HG02852 (cell line): ENCODE measurements at regions not wholly inside any gene's neighbourhood (a gene's known extent, or its start where the extent isn't known, plus 50 kb on each side); places are given as distances from the start of the nearest gene placed in this dataset.

Experiments
- ATAC-seq: cut with Tn5 transposase; IDR thresholded peaks from one replicate; pipeline ENCODE4 v1.9.1; 2021; ENCODE audit warnings: mild to moderate bottlenecking, moderate library complexity; ENCODE audit not compliant: unreplicated experiment

- ATAC-seq: no peak
These were observed 105.9 kb upstream of the LNX1 start for GRCh38 chr4:53697016-53697685.

DNA sequence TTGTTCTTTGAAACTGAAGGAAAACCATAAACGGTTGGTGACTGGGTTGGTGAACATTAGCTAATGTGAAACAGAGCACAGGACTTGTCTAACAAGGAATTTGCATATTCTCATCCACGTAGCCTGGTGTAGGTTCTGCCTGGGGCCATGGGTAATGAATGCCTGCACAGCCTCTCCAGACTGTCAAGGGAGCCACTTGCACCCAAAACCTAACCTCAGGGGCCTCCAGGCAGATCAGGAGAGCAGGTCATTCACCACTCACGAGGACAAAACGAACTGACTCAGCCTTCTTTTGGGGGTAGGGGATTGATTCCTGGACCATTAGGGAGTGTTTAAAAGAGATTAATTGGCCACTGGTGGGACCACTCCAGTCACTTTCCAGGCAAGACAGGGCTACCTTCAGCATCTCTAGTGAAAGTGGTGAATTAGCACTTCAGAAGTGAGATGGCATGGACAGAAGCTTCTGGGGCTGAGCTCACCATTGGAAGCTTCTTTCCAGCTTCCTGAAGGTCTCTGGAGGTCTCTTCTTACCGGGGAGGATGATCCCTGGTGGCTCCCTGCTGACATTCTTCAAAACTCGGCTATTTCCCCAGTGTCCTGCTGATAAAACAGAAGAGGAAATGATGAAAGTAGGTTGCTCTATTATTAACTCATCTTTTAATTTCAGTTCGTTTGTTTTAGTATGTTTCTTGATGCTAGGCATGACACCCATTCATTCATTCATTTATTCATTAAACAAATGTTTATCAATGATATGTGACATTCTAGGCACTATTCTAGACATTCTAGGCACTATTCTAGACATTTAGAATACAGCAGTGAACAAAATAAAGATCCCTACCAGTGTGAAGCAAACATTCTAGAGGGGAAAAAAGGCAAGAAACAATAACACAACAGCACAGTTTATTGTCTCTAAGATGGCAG, 104.5 kb upstream of the LNX1 start:
- ATAC-seq: peak; percentile 79

GRCh38 chr4:53694666-53695065, 103.4 kb upstream of the LNX1 start:
- no peak for ATAC-seq

GRCh38 chr4:53693909-53694308, 102.6 kb upstream of the LNX1 start:
- no peak for ATAC-seq

GRCh38 chr4:53693408-53693807, 102.1 kb upstream of the LNX1 start:
- no peak for ATAC-seq

GRCh38 chr4:53688186-53688790, 97.0 kb upstream of the LNX1 start:
- ATAC-seq: peak; percentile 96

GRCh38 chr4:53686521-53686920, 95.2 kb upstream of the LNX1 start:
- ATAC-seq: no peak

GRCh38 chr4:53684136-53685130, 93.1 kb upstream of the LNX1 start:
- no peak for ATAC-seq

GRCh38 chr4:53682908-53683307, 91.6 kb upstream of the LNX1 start:
- ATAC-seq: no peak

DNA sequence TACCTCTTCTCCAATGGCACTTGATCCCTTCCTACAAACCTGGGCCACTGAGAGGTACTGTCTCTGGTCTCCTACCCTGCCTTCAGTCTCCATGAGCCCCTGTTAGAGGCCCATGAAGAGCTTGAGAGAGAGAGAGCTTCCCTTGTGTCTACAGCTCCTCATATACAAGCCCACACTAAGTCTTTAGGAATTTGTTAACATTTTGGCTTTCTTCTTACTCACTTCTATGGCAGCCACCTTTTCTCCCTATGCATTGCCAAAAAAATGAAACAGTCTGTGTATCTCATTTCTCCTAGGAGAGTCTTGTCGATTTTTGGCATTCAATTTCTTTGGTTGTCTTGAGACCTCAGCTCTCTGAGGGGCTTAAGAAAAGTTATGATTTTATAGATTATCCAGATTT, 90.9 kb upstream of the LNX1 start:
- no peak for ATAC-seq

DNA sequence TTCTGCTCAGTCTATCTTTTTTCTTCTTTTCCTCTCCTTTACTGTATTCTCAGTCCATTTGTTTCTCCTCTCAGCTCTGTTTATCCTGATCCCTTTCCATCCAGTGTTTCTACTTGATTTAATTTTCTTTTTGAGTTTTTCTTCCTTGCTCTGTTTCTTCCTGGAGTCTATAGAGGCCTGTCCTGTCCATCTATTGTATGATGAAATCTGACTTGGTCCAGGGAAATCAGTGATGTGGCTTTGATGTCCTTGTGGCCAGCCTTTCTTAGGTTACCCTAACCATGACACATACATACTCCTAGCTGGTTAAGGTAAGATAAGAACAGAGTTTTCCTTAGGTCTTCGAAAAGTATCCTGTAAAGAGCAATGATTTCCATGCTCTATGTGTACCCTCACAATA, 89.3 kb upstream of the LNX1 start:
- ATAC-seq: no peak

GRCh38 chr4:53680168-53680567, 88.9 kb upstream of the LNX1 start:
- no peak for ATAC-seq

- ATAC-seq: no peak
These were observed 85.2 kb upstream of the LNX1 start for GRCh38 chr4:53676402-53676871.

DNA sequence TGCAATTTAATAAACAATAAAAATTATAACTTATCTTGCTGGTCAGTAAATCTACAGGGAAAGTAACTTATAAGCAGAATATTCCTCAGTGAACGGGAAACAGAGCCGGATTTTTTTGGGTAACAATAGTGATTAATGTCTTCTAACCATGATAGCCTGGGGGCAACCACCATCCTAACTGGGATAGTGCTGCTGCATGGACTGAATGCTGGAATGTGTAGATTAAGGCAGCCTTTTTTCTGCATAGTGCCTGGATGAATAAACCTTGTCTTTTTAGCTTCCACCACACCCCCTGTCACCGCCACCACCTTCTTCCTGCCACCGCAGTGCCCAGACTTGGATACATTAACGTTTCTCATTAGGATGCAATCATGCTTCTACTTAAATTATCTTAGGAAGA, 83.6 kb upstream of the LNX1 start:
- ATAC-seq: no peak

- no peak for ATAC-seq
These were observed 81.6 kb upstream of the LNX1 start for GRCh38 chr4:53672873-53673272.

GRCh38 chr4:53671757-53672156, 80.5 kb upstream of the LNX1 start:
- no peak for ATAC-seq

DNA sequence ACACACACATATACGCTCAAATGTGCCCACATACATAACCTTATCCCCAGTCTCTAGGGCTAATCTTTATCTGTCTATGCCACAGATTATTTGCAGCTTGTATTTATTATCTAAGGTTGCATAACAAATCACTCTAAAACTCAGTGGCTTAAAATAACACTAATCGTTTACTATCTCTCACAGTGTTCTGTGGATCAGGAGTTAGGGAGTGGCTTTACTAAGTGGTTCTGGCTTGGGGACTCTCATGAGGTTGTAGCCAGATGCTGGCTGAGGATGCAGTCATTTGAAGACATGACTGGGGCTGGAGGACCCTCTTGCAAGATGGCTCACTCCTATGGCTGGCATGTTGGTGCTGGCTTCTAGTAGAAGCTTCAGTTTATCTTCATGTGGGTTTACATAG, 68.5 kb upstream of the LNX1 start:
- ATAC-seq: no peak

DNA sequence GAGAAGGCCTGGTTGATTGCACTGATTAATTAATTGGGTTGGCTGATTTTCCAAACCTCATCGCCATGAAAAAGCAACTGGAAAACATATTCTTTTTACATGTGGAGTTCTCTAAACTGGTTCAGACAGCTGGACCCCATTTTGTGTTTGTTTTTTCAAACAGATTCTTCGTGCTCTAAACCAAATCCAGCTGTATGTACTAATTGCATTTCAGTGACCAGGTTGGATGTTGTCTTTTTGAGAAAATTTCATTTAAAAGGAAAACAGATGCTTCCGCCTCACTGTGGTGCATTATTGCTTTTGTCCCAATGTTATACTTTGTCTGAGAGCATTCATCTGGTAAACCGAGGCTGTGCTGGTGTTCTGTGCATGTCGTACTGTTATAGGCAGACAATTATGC, 67.8 kb upstream of the LNX1 start:
- no peak for ATAC-seq

GRCh38 chr4:53658029-53658428, 66.7 kb upstream of the LNX1 start:
- ATAC-seq: no peak

DNA sequence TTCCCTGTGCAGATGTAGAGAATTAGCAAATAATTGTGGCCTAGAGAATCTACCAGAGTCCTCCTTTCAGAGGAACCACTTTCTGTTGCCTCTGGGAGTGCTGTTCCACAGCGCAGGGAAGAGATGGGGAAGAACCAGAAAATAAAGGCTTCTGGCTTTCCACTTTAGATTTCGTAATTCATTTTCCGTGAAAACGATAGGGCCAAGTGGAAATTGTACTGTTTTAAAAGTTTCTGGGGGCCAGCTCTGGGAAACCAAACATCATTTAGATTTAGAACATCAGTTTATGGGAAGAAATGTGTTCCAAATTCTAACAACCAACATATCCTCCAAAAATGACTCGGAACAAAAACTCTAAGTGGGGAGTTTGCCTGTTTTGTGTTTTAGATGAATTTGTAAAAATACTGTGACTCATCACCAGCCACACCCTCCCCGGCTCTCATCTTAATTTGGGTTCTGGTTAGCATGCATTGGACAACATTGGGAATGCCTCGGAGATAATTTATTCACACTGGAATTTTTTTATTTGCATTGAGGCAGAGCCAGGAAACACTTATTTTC, 65.2 kb upstream of the LNX1 start:
- no peak for ATAC-seq
